GM11168 (cell line): ENCODE measurements at regions not wholly inside any gene's neighbourhood (a gene's known extent, or its start where the extent isn't known, plus 50 kb on each side); places are given as distances from the start of the nearest gene placed in this dataset.
"Not testable (repeated sequence)": the region's sequence is repeated elsewhere in the genome, so short reads cannot be mapped to it uniquely, and the experiment has no call there.

ENCODE experiments used
- in situ Hi-C: fragments of 300-500 bp; cut with MboI; formaldehyde crosslinking; loops from one replicate; pipeline ENCODE4 v1.12.0; 2022; ENCODE audit warnings: low sequenced_read_pairs; ENCODE audit not compliant: unreplicated experiment

GRCh38 chr1:157460381-157460780, 91.9 kb downstream of the FCRL5 start:
- in situ Hi-C loops, result no loop called here

DNA sequence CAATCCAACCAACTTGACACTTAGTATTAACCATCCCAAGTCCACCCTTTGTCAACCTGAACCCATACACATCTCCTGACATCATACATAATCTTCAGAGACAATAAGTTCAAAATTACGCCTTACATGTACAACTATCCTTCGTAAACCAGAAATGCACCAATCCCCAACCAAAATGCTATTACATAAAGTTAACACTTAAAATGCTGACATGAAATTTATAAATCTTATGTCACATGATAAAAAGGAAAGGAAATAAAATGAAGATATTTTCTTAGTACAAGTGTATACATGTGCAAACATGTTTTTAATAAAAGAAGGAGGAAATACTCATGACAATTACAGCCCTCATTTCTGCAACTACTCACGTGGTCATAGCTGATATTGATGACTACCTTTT, 95.0 kb downstream of the FCRL5 start:
- in situ Hi-C loops, result no loop called here

- in situ Hi-C loops, result no loop called here
Observed at GRCh38 chr1:157455318-157455717, 97.0 kb downstream of the FCRL5 start.

- in situ Hi-C loops, result no loop called here
Observed at GRCh38 chr1:157450106-157450505, 102.2 kb downstream of the FCRL5 start.

GRCh38 chr1:157448636-157449035, 103.7 kb downstream of the FCRL5 start:
- in situ Hi-C loops, result no loop called here

- in situ Hi-C loops, result not testable (repeated sequence)
Observed at GRCh38 chr1:157446356-157446755, 106.0 kb downstream of the FCRL5 start.

DNA sequence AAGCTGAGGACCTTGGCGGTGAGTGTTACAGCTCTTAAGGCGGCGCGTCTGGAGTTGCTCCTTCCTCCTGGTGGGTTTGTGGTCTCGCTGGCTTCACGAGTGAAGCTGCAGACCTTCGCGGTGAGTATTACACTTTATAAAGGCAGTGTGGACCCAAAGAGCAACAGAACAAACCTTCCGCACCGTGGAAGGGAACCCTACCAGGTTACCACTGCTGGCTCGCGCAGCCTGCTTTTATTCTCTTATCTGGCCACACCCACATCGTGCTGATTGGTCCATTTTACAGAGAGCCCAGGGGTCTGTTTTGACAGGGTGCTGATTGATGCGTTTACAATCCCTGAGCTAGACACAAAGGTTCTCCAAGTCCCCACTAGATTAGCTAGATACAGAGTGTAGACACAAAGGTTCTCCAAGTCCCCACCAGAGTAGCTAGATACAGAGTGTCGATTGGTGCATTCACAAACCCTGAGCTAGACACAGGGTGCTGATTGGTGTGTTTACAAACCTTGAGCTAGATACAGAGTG, 106.6 kb downstream of the FCRL5 start:
- in situ Hi-C loops, result not testable (repeated sequence)

DNA sequence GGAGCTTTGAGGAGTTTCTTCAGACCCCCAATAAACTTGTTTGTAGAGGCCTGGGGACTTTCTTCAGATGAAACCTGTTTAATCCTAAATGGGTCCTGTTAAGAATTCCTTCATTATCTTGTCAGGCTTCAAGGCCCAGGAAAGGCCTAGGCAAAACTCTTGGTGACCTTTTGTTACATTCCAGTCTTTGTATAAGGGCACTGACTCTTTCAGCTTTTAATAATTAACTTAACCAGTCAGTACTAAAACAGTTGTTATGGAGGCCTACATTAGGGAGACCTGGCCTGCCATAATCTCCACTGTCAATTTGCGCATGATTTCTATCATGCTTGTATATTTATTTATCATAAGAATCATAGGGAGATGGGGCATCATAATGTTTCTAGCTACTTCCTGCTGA, 110.2 kb downstream of the FCRL5 start:
- in situ Hi-C loops, result no loop called here

- in situ Hi-C loops, result no loop called here
Observed at GRCh38 chr1:157439302-157439954, 112.9 kb downstream of the FCRL5 start.

DNA sequence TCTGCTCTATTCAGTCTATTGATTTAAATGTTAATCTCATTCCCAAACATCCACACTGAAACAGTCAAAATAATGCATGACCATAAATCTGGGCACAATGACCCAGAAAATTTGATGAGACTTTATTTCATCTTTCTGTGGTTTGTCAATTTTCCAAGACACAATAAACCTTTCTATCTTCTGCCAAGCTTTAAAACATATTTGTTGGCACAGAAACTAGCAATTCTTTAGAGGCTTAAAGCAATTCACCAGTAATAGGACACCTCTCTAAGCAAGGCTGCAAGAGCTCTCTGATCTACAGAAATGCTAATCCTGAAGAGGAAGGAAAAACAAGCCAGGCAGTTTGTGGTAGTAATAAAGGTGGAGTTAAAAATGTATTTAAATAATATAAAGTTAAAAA, 113.7 kb downstream of the FCRL5 start:
- in situ Hi-C loops, result no loop called here

GRCh38 chr1:157438146-157438545, 114.2 kb downstream of the FCRL5 start:
- in situ Hi-C loops, result no loop called here

DNA sequence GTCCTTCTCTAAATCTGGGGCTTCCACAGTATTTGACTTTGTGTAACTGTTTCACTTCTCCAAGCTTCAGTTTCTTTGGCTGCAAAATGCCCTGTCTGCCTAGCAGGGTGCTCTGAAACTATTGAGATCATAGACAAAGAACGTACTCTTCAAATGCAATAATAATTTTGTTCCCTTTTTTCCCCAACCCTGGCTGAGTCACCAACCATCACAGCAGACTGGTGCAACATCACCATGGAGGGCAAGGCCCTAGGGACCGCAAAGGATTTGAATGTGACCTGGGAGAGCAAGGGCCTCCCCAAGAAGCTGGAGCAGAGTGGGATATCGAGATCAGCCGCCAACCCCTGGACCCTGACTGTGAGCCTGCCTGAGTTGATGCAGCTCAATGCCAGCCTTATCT, 115.0 kb downstream of the FCRL5 start:
- in situ Hi-C loops, result no loop called here

GRCh38 chr1:157431751-157432150, 120.6 kb downstream of the FCRL5 start:
- in situ Hi-C loops, result no loop called here

DNA sequence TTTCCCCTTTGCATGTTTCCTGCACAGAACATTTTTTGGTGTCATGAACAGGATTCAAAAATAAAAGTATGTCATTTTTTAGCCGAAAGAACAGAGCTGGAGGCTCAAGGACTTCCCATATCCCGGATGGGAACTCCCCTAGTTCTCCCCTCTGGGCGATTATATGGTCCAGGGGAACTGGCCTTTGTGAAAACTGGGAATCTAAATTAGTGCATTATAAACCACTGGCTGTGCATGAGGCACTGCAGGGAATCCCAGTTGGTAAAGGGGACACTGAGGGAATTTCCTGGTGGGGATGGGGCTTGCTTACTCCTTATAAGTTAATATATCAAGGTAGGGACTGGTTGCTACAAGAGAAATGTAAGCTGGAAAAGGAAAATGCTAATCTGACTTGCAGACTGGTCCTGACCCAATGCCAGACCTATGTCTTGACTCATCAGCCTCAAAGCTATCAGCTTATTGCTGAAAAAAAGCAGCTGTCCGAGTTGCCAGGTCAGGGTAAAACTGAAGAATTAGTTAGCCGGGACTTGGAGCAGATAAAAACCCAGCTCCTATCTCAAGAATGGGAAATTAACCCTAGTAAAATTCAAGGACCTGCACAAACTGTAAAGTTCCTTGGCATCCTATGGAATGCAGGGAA, 122.6 kb downstream of the FCRL5 start:
- in situ Hi-C loops, result no loop called here

DNA sequence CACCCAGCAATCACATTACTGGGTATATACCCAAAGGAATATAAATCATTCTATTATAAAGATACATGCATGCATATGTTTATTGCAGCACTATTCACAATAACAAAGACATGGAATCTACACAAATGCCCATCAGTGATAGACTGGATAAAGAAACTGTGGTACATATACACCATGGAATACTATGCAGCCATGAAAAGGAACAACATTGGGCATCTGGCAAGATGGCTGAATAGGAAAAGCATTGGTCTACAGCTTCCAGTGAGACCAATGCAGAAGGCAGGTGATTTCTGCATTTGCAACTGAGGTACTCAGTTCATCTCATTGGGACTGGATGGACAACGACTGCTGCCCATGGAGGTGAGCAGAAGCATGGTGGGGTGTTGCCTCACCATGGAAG, 128.6 kb downstream of the FCRL5 start:
- in situ Hi-C loops, result not testable (repeated sequence)

- in situ Hi-C loops, result loop anchor here (5.0 kb wide), 1 partner anchor 57 kb away; no protein-coding TSS in a partner anchor
Observed at GRCh38 chr1:157419845-157420542, 132.3 kb downstream of the FCRL5 start.

DNA sequence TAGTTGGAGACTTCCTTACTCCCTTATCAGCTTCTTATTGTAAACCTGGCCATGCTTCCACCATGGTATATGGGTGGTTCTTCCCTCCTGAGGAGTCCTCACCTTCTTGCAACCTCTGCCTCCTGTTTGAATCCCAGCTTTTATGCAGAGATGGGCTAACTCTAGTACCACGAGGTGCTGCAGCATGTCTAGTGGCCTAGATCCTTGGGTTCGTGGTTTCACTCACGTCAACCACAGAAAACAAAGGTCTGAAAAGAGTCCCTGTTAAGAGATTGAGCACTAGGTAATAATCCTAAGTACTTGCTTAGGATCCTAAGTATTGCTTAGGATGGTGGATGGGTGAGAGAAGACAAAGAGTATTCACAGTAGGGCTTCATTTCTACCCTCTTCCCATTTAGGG, 133.7 kb downstream of the FCRL5 start:
- in situ Hi-C loops, result loop anchor here (5.0 kb wide), 1 partner anchor 59 kb away; no protein-coding TSS in a partner anchor

DNA sequence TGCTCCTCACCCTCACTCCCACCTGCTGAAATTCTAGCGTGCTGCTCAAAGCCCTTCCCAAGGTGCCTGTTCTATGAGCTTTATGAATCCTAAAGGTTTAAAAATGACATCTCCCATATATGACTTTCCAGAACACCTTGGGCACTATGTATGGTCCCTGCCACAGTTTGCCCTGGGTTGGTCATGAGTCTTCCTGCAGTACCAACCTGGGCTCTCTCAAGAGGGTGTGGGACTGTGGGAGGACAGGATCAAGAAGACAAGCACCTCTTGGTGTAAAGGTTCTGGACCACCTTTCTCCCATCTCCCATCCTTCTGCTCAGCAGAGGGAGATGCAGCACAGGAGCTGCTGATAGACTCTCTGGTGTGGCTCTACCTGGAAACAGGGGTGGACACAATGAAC, 134.1 kb downstream of the FCRL5 start:
- in situ Hi-C loops, result loop anchor here (5.0 kb wide), 1 partner anchor 59 kb away; no protein-coding TSS in a partner anchor

GRCh38 chr1:157415661-157416060, 136.7 kb downstream of the FCRL5 start:
- in situ Hi-C loops, result loop anchor here (5.0 kb wide), 1 partner anchor 62 kb away; no protein-coding TSS in a partner anchor

DNA sequence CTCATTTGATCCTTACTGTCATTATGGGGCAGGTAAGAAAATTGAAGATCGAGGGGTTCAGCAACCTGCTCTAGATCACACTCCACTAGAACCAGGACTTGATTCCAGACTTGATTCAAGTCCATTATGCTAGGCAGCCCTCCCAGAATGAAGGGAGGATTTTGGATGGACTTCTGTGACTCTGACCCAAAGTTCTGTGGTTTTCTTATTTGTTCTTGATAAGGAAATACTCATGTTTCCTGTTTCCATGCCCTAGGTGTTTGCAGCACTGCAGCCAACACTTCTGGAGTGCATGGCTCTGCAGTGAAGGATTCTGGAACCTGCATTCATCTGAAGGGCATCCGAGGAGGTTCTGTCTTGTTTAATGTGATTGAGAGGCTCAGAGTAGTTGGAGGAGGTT, 140.0 kb downstream of the FCRL5 start:
- in situ Hi-C loops, result no loop called here

DNA sequence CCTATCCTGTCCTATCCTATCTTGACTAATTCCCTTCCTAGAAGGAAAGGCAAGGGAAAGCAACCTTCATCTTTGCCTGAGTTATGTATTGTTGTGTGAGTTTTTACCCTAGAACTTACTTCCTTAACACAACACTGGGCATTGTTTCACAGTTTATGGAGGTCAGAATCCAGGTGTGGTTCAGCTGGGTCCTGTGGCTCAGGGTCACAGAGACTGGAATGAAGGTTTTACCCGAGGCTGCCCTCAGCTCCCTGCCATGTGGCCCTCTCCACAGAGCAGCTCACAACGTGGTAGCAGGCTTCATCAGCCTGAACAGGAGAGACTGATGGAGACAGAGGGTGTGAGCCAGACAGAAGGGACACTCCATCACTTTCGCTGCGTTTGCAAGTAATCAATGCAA, 140.5 kb downstream of the FCRL5 start:
- in situ Hi-C loops, result no loop called here
